Fibroblast of lung (primary cell): ENCODE measurements at regions not wholly inside any gene's neighbourhood (a gene's known extent, or its start where the extent isn't known, plus 50 kb on each side); places are given as distances from the start of the nearest gene placed in this dataset.

Experiments
- DNase-seq, 2 donors: peaks; one replicate each; pipeline versions ENCODE4 v3.0.0 to v3.0.0-alpha.2; 2010; ENCODE audit warnings: low read depth in 2 of 2
- H2AFZ ChIP-seq: 2 replicates; pipeline ENCODE4 v1.5.1; 2012; ENCODE audit warnings: low read length, control low read depth, inconsistent platforms
- H3K27ac ChIP-seq: 2 replicates; pipeline ENCODE4 v1.5.1; 2011; ENCODE audit warnings: low read length, control low read depth; ENCODE audit not compliant: insufficient read depth
- H3K27me3 ChIP-seq: 2 replicates; pipeline ENCODE4 v1.5.1; 2011; ENCODE audit warnings: mild to moderate bottlenecking, low read length; ENCODE audit not compliant: control insufficient read depth, insufficient read depth
- H3K36me3 ChIP-seq: 2 replicates; pipeline ENCODE4 v1.5.1; 2011; ENCODE audit warnings: low read length; ENCODE audit not compliant: control insufficient read depth, insufficient read depth
- H3K4me1 ChIP-seq: 2 replicates; pipeline ENCODE4 v1.5.1; 2011; ENCODE audit warnings: low read length; ENCODE audit not compliant: control insufficient read depth, insufficient read depth; ENCODE audit errors: extremely low read depth
- H3K4me2 ChIP-seq: 2 replicates; pipeline ENCODE4 v1.5.1; 2011; ENCODE audit warnings: low read length, control low read depth; ENCODE audit not compliant: insufficient read depth; ENCODE audit errors: extremely low read depth
- H3K4me3 ChIP-seq, 4 experiments: fragments of 200-600 bp in 1 of 4; sonication (generic) in 1 of 4; replicated peaks in 1 of 4; 2 replicates each; pipeline ENCODE4 v1.5.1; 2011 to 2016; ENCODE audit warnings: low read length in 4 of 4, low read depth in 3 of 4, mild to moderate bottlenecking in 3 of 4, control low read depth in 2 of 4, inconsistent platforms in 1 of 4, mixed read lengths in 1 of 4; ENCODE audit not compliant: insufficient read depth in 1 of 4; ENCODE audit errors: control extremely low read depth in 1 of 4
- H3K79me2 ChIP-seq: 2 replicates; pipeline ENCODE4 v1.5.1; 2012; ENCODE audit warnings: mild to moderate bottlenecking, low read length, inconsistent platforms; ENCODE audit not compliant: control insufficient read depth, insufficient read depth
- H3K9ac ChIP-seq: 2 replicates; pipeline ENCODE4 v1.5.1; 2011; ENCODE audit warnings: mild to moderate bottlenecking, low read length, control low read depth; ENCODE audit not compliant: insufficient read depth
- H3K9me3 ChIP-seq: 2 replicates; pipeline ENCODE4 v1.5.1; 2012; ENCODE audit warnings: low read depth, low read length; ENCODE audit not compliant: control insufficient read depth, insufficient read depth
- H4K20me1 ChIP-seq: 2 replicates; pipeline ENCODE4 v1.5.1; 2011; ENCODE audit warnings: low read length; ENCODE audit not compliant: control insufficient read depth, insufficient read depth; ENCODE audit errors: extremely low read depth
- EZH2 ChIP-seq: IDR thresholded peaks from 2 replicates; pipeline ENCODE4 v1.5.1; 2012; ENCODE audit warnings: low read length, control low read depth, mild to moderate bottlenecking; ENCODE audit errors: missing control alignments
- TF ChIP-seq, protein P1 (sequence below), 2 donors: IDR thresholded peaks in 1 of 2; conservative IDR thresholded peaks in 1 of 2; 1 replicate in 1 of 2; 2 replicates in 1 of 2; pipeline ENCODE4 v1.5.1; 2011 to 2012; ENCODE audit warnings: low read length in 2 of 2, control low read depth in 1 of 2, inconsistent platforms in 1 of 2, low read depth in 1 of 2, mild to moderate bottlenecking in 1 of 2

DNA sequence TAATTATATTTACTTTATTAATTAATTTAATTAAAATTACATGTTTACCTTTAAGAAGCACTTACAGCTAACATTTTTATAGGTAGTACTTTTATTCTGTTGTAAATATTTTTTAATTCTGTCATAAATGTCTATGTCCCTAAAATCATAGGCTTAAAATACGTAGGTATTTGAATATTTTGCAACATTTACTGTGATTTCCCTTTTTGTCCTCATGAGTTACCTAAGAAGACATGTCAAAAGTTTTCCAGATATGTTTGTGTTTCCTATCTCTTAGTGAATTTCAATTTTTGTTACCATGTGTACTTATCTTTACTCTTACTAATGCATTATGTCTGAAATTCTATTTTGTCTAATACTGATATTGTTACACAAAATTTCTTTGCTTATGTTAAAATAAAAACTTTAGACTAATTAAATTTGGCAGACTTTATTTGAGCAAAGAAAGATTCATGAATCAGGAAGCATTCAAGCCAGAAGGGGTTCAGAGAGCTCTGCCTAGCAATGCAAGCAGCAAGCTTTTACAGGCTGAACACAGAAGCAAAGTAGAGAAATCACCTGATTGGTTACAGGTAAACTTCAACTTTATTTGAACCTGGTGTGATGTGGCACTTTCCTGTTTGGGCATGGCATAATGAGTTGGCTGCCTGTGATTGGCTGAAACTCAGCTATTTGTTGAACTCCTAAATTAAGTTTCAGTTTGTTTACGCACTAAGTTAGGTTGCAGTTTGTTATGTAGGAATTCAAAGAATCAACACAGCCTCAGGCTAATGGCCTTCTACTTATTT, 123.2 kb upstream of the TMEM170B start:
- no peaks in the 10 kb centered on the region for H3K9me3 ChIP-seq
- H3K27me3 ChIP-seq = no peaks in the 10 kb centered on the region
- H3K27ac ChIP-seq = no peak overlapping the region
- H3K4me2 ChIP-seq = no peak overlapping the region
- peaks cover 2% of the 10 kb centered on the region for H3K4me1 ChIP-seq
- no peak overlapping the region for H3K9ac ChIP-seq
- H3K79me2 ChIP-seq = no peaks in the 10 kb centered on the region
- DNase-seq = no peak
- no peaks in the 10 kb centered on the region for H3K36me3 ChIP-seq
- no peak overlapping the region for H3K4me3 ChIP-seq
- no peak overlapping the region for H2AFZ ChIP-seq
- no peak for TF ChIP-seq EZH2
- TF ChIP-seq, protein P1, sequence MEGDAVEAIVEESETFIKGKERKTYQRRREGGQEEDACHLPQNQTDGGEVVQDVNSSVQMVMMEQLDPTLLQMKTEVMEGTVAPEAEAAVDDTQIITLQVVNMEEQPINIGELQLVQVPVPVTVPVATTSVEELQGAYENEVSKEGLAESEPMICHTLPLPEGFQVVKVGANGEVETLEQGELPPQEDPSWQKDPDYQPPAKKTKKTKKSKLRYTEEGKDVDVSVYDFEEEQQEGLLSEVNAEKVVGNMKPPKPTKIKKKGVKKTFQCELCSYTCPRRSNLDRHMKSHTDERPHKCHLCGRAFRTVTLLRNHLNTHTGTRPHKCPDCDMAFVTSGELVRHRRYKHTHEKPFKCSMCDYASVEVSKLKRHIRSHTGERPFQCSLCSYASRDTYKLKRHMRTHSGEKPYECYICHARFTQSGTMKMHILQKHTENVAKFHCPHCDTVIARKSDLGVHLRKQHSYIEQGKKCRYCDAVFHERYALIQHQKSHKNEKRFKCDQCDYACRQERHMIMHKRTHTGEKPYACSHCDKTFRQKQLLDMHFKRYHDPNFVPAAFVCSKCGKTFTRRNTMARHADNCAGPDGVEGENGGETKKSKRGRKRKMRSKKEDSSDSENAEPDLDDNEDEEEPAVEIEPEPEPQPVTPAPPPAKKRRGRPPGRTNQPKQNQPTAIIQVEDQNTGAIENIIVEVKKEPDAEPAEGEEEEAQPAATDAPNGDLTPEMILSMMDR (conservative IDR thresholded peaks at IDR 0.05 in 1 of 2, IDR thresholded peaks at IDR 0.05 in 1 of 2; ENCODE audit: low read depth in 1 of 2, low read length in 2 of 2) = no peak
- no peaks in the 10 kb centered on the region for H4K20me1 ChIP-seq

DNA sequence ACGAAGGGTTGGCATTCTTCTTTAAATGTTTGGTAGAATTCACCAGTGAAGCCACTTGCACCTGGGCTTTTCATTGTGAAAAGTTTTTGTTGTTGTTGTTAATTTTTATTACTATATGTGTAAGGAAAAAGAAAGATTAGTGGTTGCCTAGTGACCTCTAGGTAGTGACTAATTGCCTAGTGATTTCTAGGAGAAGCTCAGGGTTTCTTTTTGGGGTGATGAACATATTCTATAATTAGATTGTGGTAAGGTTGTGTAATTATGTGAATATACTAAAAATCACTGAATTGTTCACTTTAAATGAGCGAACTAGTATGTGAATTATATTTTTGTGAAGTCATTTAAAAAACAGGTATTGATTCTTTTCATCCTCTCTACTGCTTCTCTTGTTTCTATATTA, 123.8 kb upstream of the TMEM170B start:
- no peak overlapping the region for H3K4me3 ChIP-seq
- no peaks in the 10 kb centered on the region for H3K9me3 ChIP-seq
- H3K9ac ChIP-seq = no peak overlapping the region
- DNase-seq = peak; percentile 42 to 76
- no peak overlapping the region for H3K4me2 ChIP-seq
- TF ChIP-seq EZH2 = no peak
- TF ChIP-seq, protein P1 (conservative IDR thresholded peaks at IDR 0.05 in 1 of 2, IDR thresholded peaks at IDR 0.05 in 1 of 2; ENCODE audit: low read depth in 1 of 2, low read length in 2 of 2) = no peak
- H3K4me1 ChIP-seq = peaks cover 2% of the 10 kb centered on the region
- no peaks in the 10 kb centered on the region for H3K36me3 ChIP-seq
- no peaks in the 10 kb centered on the region for H3K79me2 ChIP-seq
- H2AFZ ChIP-seq = no peak overlapping the region
- H3K27ac ChIP-seq = no peak overlapping the region
- H4K20me1 ChIP-seq = no peaks in the 10 kb centered on the region
- H3K27me3 ChIP-seq = no peaks in the 10 kb centered on the region

DNA sequence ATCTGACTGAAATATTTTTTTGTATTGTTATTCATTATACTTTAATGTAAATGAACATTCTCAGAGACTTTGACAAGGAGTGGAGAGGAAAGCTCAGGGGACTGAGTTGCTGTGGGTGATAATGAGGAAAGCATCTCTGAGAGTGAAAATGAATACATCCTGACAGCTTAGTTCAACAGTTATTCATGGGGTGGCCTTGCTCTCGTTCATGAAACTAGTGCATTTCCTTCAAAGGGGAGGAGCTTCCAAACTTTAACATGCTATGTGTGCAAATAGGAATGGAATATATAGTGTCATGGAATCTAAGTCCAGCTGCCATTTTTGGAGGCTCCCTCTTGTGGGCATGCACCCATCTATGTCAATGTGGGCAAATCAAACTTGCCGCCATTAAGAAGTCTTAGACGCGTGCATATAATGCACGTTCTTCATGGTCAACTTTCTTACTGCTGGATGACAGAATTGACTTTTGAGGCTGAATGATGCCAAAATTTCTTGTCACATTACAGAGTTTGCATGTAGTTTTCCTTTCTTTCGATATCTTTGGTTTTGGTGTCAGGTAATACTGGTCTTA, 124.3 kb upstream of the TMEM170B start:
- DNase-seq = no peak
- Histone ChIP-seq H2AFZ (no peak overlapping the region), H3K9ac (no peak overlapping the region), H3K4me1 (peaks cover 2% of the 10 kb centered on the region), H3K79me2 (no peaks in the 10 kb centered on the region), H3K4me3 (no peak overlapping the region), H4K20me1 (no peaks in the 10 kb centered on the region), H3K27ac (no peak overlapping the region), H3K9me3 (no peaks in the 10 kb centered on the region), H3K27me3 (no peaks in the 10 kb centered on the region), H3K36me3 (no peaks in the 10 kb centered on the region), H3K4me2 (no peak overlapping the region)
- TF ChIP-seq, protein P1 (conservative IDR thresholded peaks at IDR 0.05 in 1 of 2, IDR thresholded peaks at IDR 0.05 in 1 of 2; ENCODE audit: low read depth in 1 of 2, low read length in 2 of 2) = no peak
- TF ChIP-seq EZH2 = no peak
